ENCODE measurements at regions not wholly inside any gene's neighbourhood (a gene's known extent, or its start where the extent isn't known, plus 50 kb on each side); places are given as distances from the start of the nearest gene placed in this dataset.
"Not testable (repeated sequence)": the region's sequence is repeated elsewhere in the genome, so short reads cannot be mapped to it uniquely, and the experiment has no call there.

DNA sequence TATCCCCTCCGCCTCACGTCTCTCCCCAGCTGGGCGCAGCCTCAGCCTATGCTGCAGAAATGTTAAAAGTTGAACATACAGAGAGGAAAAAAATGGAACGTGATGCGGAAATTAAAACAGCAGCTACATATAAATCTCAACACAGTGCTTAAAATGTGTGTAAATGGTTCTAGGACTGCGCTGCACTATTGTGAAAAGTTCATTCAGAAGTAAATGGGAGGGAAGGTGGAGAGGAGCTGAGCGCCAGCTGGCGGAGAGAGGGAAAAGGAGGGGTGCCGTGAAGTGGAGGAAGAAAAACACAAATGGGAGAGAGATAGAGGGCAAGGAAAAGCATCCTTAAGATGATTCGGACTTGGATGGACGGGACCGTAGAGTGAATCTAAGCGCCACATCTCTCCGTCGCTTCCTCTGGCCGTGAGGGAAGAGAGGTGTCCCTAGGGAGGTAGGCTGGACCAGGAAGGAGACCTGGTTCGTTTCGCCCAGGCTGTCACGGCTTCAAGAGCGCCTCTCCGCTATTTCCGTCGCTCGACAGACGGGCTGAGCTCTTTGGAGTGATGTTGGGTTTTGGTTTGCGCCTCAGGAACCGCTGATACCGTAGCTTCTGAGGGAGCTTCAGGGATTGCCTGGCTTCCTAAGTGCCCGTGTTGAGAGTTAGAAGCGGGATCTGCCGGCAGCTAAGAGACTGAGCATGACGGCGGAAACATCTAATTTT lies 113.7 kb downstream of the TRIM27 start:
- Mint-ChIP-seq H3K4me3 (no peak overlapping the region), H3K27ac (no peak overlapping the region), H3K4me1 (ENCODE audit: low read depth) (peaks cover 21% of the 10 kb centered on the region), H3K36me3 (ENCODE audit: low read depth) (peaks cover 2% of the 10 kb centered on the region), H3K27me3 (peaks cover 92% of the 10 kb centered on the region), H3K9me3 (peaks cover 26% of the 10 kb centered on the region)
- no peak for DNase-seq

DNA sequence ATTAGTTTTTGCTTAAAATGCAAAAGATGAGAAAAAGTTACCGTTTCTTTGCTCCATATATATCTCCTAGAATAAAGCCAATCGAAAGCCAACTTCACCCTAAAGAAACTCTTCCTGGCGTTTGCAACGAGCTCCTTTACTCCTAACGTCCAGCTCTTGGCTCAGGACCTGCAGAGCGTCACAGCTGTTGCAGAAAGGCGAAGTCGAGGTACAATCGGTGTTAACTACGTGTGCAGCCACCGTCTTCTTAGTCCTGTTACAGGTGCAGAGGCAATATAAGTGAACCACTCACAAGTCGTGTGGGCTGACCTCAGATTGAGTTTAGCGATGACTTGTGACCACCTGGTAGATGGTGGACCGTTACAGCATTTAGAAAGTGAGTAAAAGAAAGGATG lies 113.1 kb downstream of the TRIM27 start:
- peaks cover 2% of the 10 kb centered on the region for H3K36me3 Mint-ChIP-seq (ENCODE audit: low read depth)
- peaks cover 97% of the 10 kb centered on the region for H3K27me3 Mint-ChIP-seq
- peaks cover 26% of the 10 kb centered on the region for H3K9me3 Mint-ChIP-seq
- peaks cover 21% of the 10 kb centered on the region for H3K4me1 Mint-ChIP-seq (ENCODE audit: low read depth)
- no peak overlapping the region for H3K27ac Mint-ChIP-seq
- no peak overlapping the region for H3K4me3 Mint-ChIP-seq
- no peak for DNase-seq

DNA sequence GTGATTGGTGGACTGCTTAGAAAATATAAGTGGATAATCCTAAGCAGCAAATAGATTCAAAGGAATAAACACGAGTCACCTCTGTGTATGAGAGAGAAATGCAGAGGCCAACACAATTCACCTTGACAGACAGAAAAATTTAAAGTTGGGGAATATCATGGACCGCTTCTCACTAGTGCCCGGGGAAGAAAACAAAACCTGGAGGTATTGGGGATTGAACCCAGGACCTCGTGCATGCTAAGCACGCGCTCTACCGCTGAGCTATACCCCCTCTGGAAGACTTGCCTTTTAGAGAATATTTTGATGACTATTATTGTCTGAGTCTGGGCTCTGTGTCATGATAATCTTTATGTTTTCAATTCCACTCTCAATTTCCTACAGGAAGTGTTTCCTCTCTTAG lies 111.9 kb downstream of the TRIM27 start:
- peak overlapping the region; percentile 69 for H3K27ac Mint-ChIP-seq
- peaks cover 2% of the 10 kb centered on the region for H3K36me3 Mint-ChIP-seq (ENCODE audit: low read depth)
- H3K27me3 Mint-ChIP-seq = peaks cover 98% of the 10 kb centered on the region
- H3K4me1 Mint-ChIP-seq (ENCODE audit: low read depth) = peaks cover 22% of the 10 kb centered on the region
- DNase-seq = no peak
- peaks cover 26% of the 10 kb centered on the region for H3K9me3 Mint-ChIP-seq
- H3K4me3 Mint-ChIP-seq = no peak overlapping the region

GRCh38 chr6:28812778-28813569 lies 110.8 kb downstream of the TRIM27 start:
- Mint-ChIP-seq H3K36me3 (ENCODE audit: low read depth) (no peaks in the 10 kb centered on the region), H3K9me3 (peaks cover 22% of the 10 kb centered on the region), H3K27ac (no peak overlapping the region), H3K27me3 (peaks cover 99% of the 10 kb centered on the region), H3K4me1 (ENCODE audit: low read depth) (peaks cover 26% of the 10 kb centered on the region), H3K4me3 (no peak overlapping the region)
- DNase-seq = no peak

GRCh38 chr6:28814032-28814976 lies 109.5 kb downstream of the TRIM27 start:
- H3K9me3 Mint-ChIP-seq = peaks cover 19% of the 10 kb centered on the region

GRCh38 chr6:28816339-28816908 lies 107.4 kb downstream of the TRIM27 start:
- Mint-ChIP-seq H3K4me3 (no peak overlapping the region), H3K36me3 (ENCODE audit: low read depth) (no peaks in the 10 kb centered on the region), H3K4me1 (ENCODE audit: low read depth) (peaks cover 22% of the 10 kb centered on the region), H3K9me3 (peaks cover 15% of the 10 kb centered on the region), H3K27me3 (peaks cover 93% of the 10 kb centered on the region), H3K27ac (peak overlapping the region; percentile 50)
- no peak for DNase-seq

More at GRCh38 chr6:28814032-28814976, 109.5 kb downstream of the TRIM27 start:
- no peak overlapping the region for H3K27ac Mint-ChIP-seq
- peaks cover 97% of the 10 kb centered on the region for H3K27me3 Mint-ChIP-seq
- H3K4me3 Mint-ChIP-seq = peak overlapping the region; percentile 60
- no peak for DNase-seq
- H3K36me3 Mint-ChIP-seq (ENCODE audit: low read depth) = no peaks in the 10 kb centered on the region
- H3K4me1 Mint-ChIP-seq (ENCODE audit: low read depth) = peaks cover 24% of the 10 kb centered on the region

GRCh38 chr6:28816909-28817807 lies 106.6 kb downstream of the TRIM27 start:
- DNase-seq = peak; percentile 50
- peak overlapping the region; percentile 21 for H3K4me3 Mint-ChIP-seq

GRCh38 chr6:28817808-28818145 lies 106.0 kb downstream of the TRIM27 start:
- peaks cover 6% of the 10 kb centered on the region for H3K9me3 Mint-ChIP-seq
- H3K36me3 Mint-ChIP-seq (ENCODE audit: low read depth) = no peaks in the 10 kb centered on the region
- H3K4me3 Mint-ChIP-seq = no peak overlapping the region
- peaks cover 18% of the 10 kb centered on the region for H3K4me1 Mint-ChIP-seq (ENCODE audit: low read depth)
- H3K27me3 Mint-ChIP-seq = peaks cover 88% of the 10 kb centered on the region
- no peak for DNase-seq
- no peak overlapping the region for H3K27ac Mint-ChIP-seq

More at GRCh38 chr6:28816909-28817807, 106.6 kb downstream of the TRIM27 start:
- Mint-ChIP-seq H3K36me3 (ENCODE audit: low read depth) (no peaks in the 10 kb centered on the region), H3K4me1 (ENCODE audit: low read depth) (peaks cover 18% of the 10 kb centered on the region), H3K27ac (peak overlapping the region; percentile 50), H3K27me3 (peaks cover 92% of the 10 kb centered on the region), H3K9me3 (peaks cover 11% of the 10 kb centered on the region)

- no peak overlapping the region for H3K27ac Mint-ChIP-seq
- H3K9me3 Mint-ChIP-seq = no peaks in the 10 kb centered on the region
- no peak for DNase-seq
- peak overlapping the region; percentile 30 for H3K4me3 Mint-ChIP-seq
- peaks cover 86% of the 10 kb centered on the region for H3K27me3 Mint-ChIP-seq
- peaks cover 11% of the 10 kb centered on the region for H3K4me1 Mint-ChIP-seq (ENCODE audit: low read depth)
- H3K36me3 Mint-ChIP-seq (ENCODE audit: low read depth) = no peaks in the 10 kb centered on the region
These were observed 98.7 kb downstream of the TRIM27 start for GRCh38 chr6:28824793-28825731.

DNA sequence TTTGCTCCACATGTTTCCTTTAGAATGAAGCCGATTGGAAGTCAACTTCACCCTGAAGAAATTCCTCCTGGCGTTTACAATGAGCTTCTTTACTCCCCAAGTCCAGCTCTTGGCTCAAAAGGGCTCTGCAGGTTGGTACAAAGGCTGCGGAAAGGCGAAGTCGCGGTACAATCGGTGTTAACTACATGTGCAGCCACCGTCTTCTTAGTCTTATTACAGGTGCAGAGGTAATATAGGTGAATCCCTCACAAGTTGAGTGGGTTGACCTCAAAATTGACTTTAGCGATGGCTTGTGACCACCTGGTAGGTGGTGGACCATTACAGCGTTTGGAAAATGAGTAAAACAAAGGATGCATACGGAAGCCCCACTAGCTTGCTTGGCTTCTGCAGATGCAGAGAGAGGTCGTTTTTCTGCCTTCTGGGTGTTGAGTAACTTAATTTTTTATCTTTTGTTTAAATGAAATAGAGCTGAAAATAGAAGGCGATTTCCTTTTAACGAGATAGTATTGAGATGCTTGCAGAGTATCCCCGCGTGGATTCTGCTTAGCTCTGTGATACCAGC lies 98.0 kb downstream of the TRIM27 start:
- H3K4me1 Mint-ChIP-seq (ENCODE audit: low read depth) = peaks cover 11% of the 10 kb centered on the region
- no peak for DNase-seq
- H3K27me3 Mint-ChIP-seq = peaks cover 88% of the 10 kb centered on the region
- no peak overlapping the region for H3K4me3 Mint-ChIP-seq
- H3K27ac Mint-ChIP-seq = no peak overlapping the region
- no peaks in the 10 kb centered on the region for H3K36me3 Mint-ChIP-seq (ENCODE audit: low read depth)
- H3K9me3 Mint-ChIP-seq = no peaks in the 10 kb centered on the region

DNA sequence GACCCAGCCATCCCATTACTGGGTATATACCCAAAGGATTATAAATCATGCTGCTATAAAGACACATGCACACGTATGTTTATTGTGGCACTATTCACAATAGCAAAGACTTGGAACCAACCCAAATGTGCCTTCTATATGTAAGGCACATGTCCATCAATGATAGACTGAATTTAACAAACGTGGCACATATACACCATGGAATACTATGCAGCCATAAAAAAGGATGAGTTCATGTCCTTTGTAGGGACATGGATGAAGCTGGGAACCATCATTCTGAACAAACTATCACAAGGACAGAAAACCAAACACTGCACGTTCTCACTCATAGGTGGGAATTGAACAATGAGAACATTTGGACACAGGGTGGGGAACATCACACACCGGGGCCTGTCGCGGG lies 92.1 kb downstream of the TRIM27 start:
- H3K4me3 Mint-ChIP-seq; DNase-seq; H3K27ac Mint-ChIP-seq; H3K36me3 Mint-ChIP-seq (ENCODE audit: low read depth); H3K9me3 Mint-ChIP-seq; H3K4me1 Mint-ChIP-seq (ENCODE audit: low read depth): not testable (repeated sequence)
- peaks cover 84% of the 10 kb centered on the region for H3K27me3 Mint-ChIP-seq

GRCh38 chr6:28836703-28837102 lies 87.1 kb downstream of the TRIM27 start:
- peaks cover 18% of the 10 kb centered on the region for H3K4me1 Mint-ChIP-seq (ENCODE audit: low read depth)
- H3K27me3 Mint-ChIP-seq = peaks cover 53% of the 10 kb centered on the region
- H3K27ac Mint-ChIP-seq; DNase-seq; H3K4me3 Mint-ChIP-seq; H3K9me3 Mint-ChIP-seq; H3K36me3 Mint-ChIP-seq (ENCODE audit: low read depth): not testable (repeated sequence)

All from activated T-cell treated with anti-CD3 and anti-CD28 coated beads, Interleukin-2, amount 50 U/mL, for 24 hours (primary cell).